Activated T-helper 1 cell treated with Interleukin-2 at 50 U/mL for 16 hours (primary cell): ENCODE measurements at regions not wholly inside any gene's neighbourhood (a gene's known extent, or its start where the extent isn't known, plus 50 kb on each side); places are given as distances from the start of the nearest gene placed in this dataset.

Experiments used
- DNase-seq: peaks from one replicate; pipeline ENCODE4 v3.0.0-alpha.2; 2020; ENCODE audit warnings: low read depth

GRCh38 chr11:76721755-76722677 is 51.5 kb upstream of the LRRC32 start:
- peak; percentile 58 for DNase-seq

GRCh38 chr11:76723142-76723541 is 52.6 kb upstream of the LRRC32 start:
- DNase-seq, result no peak

GRCh38 chr11:76723548-76723947 is 53.0 kb upstream of the LRRC32 start:
- DNase-seq, result no peak

GRCh38 chr11:76724171-76724768 is 53.7 kb upstream of the LRRC32 start:
- no peak for DNase-seq

GRCh38 chr11:76728227-76728626 is 54.9 kb upstream of the TSKU start:
- DNase-seq, result no peak

- DNase-seq, result no peak
These were observed 54.4 kb upstream of the TSKU start for GRCh38 chr11:76728778-76729177.

GRCh38 chr11:76729214-76729613 is 53.9 kb upstream of the TSKU start:
- DNase-seq, result no peak

GRCh38 chr11:76730887-76731565 is 52.1 kb upstream of the TSKU start:
- no peak for DNase-seq

GRCh38 chr11:76732643-76733042 is 50.5 kb upstream of the TSKU start:
- DNase-seq, result no peak
